ENCODE measurements at regions not wholly inside any gene's neighbourhood (a gene's known extent, or its start where the extent isn't known, plus 50 kb on each side); places are given as distances from the start of the nearest gene placed in this dataset.
"Not testable (repeated sequence)": the region's sequence is repeated elsewhere in the genome, so short reads cannot be mapped to it uniquely, and the experiment has no call there.

- DNase-seq = no peak
These were observed 681.0 kb downstream of the DIPK2A start for GRCh38 chr3:144652573-144652972.

GRCh38 chr3:144655423-144655822, 683.8 kb downstream of the DIPK2A start:
- no peak for DNase-seq

DNA sequence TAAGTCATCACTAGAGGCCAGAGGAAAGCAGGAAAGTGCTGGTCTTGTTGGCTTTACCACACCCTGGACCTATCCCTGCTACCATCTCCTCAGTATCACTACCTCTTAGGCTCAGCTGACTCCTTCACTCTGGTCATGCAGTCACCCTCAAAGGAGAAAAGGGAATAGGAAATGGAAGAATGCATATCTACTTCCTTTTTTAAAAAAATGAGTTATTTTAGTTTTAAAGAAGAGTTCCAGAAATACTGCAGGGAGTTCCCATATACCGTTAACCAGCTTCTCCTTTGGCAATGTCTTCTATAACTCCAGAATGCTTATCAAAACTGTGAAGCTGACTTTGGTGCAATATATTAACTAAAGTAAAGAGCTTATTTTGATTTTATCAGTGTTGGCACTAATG, 688.6 kb downstream of the DIPK2A start:
- no peak for DNase-seq

DNA sequence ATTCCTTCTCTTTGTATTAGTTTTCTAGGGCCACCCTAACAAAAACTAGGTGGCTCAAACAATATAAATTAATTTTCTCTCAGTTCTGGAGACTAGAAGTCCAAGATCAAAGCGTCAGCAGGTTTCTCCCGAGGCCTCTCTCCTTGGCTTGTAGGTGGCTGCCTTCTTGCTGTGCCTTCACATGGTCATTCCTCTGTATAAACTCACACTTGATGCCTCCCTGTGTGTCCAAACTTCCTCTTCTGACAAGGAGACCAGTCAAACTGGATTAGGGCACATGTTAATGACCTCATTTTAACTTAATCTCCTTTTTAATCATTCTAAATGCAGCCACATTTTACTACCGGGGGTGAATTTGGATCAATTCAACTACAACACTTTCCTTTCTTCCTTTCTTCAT, 691.1 kb downstream of the DIPK2A start:
- DNase-seq = no peak

DNA sequence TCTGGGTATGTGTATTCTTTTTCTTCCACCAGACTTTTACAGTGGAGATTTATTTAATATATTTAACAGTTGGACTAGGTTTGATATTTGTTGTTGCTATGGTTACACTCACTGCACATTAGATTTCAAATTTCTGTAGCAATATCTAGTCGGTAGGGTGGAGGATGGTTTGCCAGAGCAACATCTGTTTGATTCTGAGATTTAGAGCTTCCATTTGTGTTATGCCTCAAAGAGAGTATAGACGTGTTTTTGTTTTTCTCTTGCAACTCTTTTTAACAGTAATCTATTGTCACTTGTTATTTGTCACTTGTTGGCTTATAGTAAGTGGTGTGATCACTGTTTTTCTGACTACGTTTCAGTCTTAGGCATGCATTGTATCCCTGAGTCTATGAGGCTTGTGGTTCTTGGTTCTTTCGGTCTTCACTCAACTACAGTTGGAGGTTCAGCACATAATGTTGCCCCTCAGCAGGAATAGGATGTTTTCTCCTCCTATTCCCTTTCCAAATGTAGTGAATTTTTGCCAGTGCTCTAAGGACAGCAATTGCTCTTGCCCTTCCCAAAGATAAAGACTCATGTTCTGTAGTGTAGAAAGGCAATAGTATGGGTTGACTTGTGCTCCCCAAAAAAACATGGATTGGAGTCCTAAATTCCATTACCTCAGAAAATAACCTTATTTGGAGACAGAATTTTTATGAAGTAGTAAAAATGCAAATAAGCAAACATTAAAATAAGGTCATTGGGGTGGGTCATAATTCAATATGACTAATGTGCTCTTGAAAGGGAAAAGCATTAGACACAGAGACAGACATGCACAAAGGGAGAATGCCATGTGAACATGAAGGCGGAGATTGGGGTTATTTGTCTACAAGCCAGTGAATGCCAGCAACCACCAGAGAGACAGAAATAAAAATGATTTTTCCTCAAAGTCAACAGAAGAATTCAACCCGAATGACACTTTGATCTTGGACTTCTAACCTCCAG, 692.1 kb downstream of the DIPK2A start:
- DNase-seq = no peak

DNA sequence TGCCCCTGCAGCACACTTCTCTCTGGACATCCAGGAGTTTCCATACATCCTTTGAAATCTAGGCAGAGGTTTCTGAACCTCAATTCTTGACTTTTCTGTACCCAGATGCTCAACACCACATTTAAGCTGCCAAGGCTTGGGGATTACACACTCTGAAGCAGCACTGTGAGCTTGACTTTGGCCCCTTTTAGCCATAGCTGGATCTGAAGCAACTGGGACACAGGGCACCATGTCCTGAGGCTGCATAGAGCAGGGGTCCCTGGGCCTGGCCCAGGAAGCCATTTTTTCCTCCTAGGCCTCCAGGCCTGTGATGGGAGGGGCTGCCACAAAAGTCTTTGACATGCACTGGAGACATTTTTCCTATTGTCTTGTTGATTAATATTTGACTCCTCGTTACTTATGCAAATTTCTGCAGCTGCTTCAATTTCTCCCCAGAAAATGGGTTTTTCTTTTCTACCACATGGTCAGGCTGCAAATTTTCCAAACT, 694.0 kb downstream of the DIPK2A start:
- no peak for DNase-seq

DNA sequence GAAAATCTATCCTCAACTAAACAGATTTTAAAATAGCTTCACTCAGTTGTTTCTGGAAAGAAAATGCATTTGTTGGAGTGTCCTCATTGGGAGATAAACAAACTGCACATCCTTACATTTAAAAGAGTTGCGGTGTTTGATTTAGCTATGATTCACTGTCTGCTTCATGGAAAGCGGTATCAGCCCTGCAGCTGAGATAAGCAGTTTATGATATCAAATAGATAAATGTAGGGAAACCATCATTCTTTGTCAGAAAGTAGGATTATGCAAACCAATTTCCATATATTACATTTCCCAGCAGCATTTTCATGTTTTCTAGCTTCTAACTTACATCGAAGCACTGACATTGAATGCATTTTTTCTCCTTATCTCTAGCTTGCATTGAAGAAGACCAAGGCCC, 698.9 kb downstream of the DIPK2A start:
- no peak for DNase-seq

- DNase-seq = no peak
These were observed 705.5 kb downstream of the DIPK2A start for GRCh38 chr3:144677103-144677502.

GRCh38 chr3:144683065-144683464, 711.4 kb downstream of the DIPK2A start:
- no peak for DNase-seq

GRCh38 chr3:144687862-144688261, 716.2 kb downstream of the DIPK2A start:
- DNase-seq = no peak

GRCh38 chr3:144692488-144692887, 720.9 kb downstream of the DIPK2A start:
- DNase-seq = no peak

- no peak for DNase-seq
These were observed 736.8 kb downstream of the DIPK2A start for GRCh38 chr3:144708437-144708836.

DNA sequence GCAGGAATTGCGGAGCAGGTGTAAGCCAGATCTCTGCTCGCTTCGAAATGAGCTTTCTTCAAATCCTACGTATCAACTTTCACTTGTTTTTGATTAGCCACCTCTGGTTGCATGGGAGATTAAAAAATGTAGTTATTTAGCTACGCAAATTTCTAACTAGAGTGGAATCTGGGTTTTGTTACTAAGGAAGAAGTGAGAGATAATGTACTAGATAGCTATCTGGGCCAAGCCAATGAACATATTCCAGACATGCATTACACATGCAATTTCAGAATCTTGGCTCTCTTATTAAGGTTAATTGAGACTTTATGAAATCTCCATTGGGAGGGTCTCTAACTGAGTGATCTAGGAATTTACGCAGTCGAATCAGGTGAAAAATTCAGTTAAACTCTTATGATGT, 765.7 kb downstream of the DIPK2A start:
- no peak for DNase-seq

DNA sequence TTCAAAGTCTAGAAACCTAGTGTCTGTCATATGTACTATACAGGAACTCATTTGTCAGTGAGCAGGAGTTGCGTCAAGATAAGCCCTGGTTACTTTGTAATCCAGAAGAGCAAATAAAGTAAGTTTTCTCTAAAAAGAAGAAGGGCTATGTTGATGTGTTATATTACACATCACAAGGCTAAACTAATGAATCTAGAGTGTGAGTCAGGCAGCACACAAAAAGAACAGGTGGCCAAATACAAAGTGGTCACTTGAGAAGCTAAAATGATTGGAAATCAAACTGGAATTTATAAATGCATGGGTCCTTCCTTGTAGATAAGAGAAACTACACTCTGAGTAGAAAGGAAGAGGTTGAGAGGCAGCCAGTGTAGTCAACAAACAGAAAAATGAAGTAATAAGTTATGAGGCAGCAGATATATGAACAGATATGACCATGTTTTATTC, 771.6 kb downstream of the DIPK2A start:
- DNase-seq = no peak

- no peak for DNase-seq
These were observed 772.9 kb downstream of the DIPK2A start for GRCh38 chr3:144744473-144744872.

DNA sequence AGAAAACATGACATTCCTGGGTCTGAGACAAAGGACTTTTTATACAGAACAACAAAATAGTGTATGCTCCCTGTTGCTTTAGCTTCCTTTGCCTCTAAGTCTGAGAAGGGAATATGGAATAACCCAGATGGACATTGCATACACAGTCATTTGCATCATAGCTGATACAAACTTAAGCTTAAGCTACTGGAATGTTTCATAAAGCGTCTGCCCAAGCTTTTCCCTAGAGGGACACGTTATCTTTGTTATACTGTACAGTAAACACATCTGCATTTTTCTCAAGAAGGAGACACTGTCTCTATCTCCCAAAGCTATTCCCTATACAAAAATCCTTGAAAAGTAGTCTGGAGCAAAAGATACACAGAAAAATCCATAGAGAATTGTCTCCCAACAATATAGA, 775.0 kb downstream of the DIPK2A start:
- no peak for DNase-seq

DNA sequence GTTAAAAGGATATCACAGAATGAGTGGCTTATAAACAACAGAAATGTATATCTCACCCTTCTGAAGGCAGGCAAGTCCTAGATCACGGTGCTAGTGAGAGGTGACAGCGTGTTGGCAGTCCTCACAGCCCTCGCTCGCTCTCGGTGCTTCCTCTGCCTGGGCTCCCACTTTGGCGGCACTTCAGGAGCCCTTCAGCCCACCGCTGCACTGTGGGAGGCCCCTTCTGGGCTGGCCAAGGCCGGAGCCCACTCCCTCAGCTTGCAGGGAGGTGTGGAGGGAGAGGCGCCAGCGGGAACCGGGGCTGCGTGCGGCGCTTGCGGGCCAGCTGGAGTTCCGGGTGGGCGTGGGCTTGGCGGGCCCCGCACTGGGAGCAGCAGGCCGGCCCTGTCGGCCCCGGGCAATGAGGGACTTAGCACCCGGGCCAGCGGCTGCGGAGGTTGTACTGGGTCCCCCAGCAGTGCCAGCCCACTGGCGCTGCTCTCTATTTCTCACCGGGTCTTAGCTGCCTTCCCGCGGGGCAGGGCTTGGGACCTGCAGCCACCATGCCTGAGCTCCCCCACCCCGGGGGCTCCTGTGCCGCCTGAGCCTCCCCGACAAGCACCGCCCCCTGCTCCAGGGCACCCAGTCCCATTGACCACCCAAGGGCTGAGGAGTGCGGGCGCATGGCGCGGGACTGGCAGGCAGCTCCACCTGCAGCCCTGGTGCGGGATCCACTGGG, 778.1 kb downstream of the DIPK2A start:
- DNase-seq = not testable (repeated sequence)

- no peak for DNase-seq
These were observed 782.6 kb downstream of the DIPK2A start for GRCh38 chr3:144754076-144754783.

DNA sequence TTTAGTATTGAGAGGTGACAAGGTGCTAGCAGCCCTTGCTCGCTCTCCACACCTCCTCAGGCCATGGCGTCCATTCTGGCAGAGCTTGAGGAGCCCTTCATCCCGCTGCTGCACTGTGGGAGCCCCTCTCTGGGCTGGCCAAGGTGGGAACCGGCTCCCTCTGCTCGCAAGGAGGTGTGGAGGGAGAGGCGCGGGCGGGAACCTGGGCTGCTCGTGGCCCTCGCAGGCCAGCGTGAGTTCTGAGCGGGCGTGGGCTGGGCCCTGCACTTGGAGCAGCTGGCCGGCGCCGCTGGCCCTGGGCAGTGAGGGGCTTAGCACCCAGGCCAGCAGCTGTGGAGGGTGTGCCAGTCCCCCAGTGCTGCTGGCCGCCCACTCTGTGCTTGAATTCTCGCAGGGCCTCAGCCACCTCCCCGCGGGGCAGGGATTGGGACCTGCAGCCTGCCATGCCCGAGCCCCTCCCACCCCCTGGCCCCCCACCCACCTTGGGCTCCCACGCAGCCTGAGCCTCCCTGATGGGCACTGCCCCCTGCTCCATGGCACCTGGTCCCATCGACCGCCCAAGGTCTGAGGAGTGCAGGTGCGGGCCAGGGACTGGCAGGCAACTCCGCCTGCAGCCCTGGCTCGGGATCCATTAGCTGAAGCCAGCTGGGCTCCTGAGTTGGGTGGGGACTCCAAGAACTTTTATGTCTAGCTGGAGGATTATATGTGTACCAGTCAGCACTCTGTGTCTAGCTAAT, 785.2 kb downstream of the DIPK2A start:
- no peak for DNase-seq

GRCh38 chr3:144760831-144761230, 789.2 kb downstream of the DIPK2A start:
- no peak for DNase-seq

DNA sequence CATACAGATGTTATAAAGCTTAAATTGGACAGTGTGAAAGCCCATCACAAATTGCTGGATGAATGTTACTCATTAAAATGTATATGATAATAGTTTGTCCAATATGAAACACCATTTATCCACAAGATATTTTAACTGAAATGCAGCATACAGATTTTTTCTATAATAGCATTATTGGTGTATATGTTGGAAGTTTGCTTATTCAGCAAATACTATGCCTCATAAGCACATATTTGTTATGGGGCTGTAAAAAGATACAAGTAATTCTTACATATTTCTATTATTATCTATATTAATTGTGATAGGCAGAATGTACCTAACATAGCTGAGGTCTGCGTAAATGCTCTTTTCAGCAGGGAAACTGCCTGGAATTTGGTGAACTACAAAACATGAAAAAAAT, 790.5 kb downstream of the DIPK2A start:
- no peak for DNase-seq

GRCh38 chr3:144763878-144764454, 792.3 kb downstream of the DIPK2A start:
- DNase-seq = no peak
